SU-DHL-6 (cell line): ENCODE measurements at regions not wholly inside any gene's neighbourhood (a gene's known extent, or its start where the extent isn't known, plus 50 kb on each side); places are given as distances from the start of the nearest gene placed in this dataset.

ENCODE experiments used
- H2AFZ ChIP-seq: fragments of 200-600 bp; sonication (generic); 2 replicates; pipeline ENCODE4 v1.6.1; 2014; ENCODE audit warnings: low read depth, mild to moderate bottlenecking, moderate library complexity, mixed read lengths, antibody characterized with exemption, low read length; ENCODE audit not compliant: severe bottlenecking
- H3F3A ChIP-seq: fragments of 200-600 bp; shearing (Covaris generic); 2 replicates; pipeline ENCODE4 v1.6.0; 2016; ENCODE audit warnings: antibody characterized with exemption, mild to moderate bottlenecking; ENCODE audit not compliant: insufficient read depth
- H3K27ac ChIP-seq: fragments of 200-600 bp; sonication (generic); 2 replicates; pipeline ENCODE4 v1.5.1; 2016; ENCODE audit warnings: low read depth, mild to moderate bottlenecking, low read length, moderate library complexity, mixed read lengths
- H3K27me3 ChIP-seq: fragments of 200-600 bp; sonication (generic), shearing (Covaris generic); 2 replicates; pipeline ENCODE4 v1.6.0; 2014; ENCODE audit warnings: mild to moderate bottlenecking, low read length
- H3K36me3 ChIP-seq: fragments of 200-600 bp; sonication (generic); 2 replicates; pipeline ENCODE4 v1.6.1; 2014; ENCODE audit warnings: mild to moderate bottlenecking, low read length, mixed read lengths
- H3K4me2 ChIP-seq: fragments of 300-600, 200-600 bp; shearing (Covaris generic), sonication (generic); 2 replicates; pipeline ENCODE4 v1.6.0; 2014; ENCODE audit warnings: low read length, low read depth, mild to moderate bottlenecking; ENCODE audit not compliant: poor library complexity, severe bottlenecking
- H3K4me3 ChIP-seq: fragments of 200-600 bp; sonication (generic); 2 replicates; pipeline ENCODE4 v1.5.1; 2014; ENCODE audit warnings: antibody characterized with exemption, low read length, mild to moderate bottlenecking, mixed read lengths; ENCODE audit not compliant: insufficient read depth, poor library complexity, severe bottlenecking
- H3K79me2 ChIP-seq: fragments of 200-600 bp; sonication (generic); 2 replicates; pipeline ENCODE4 v1.6.1; 2014; ENCODE audit warnings: mild to moderate bottlenecking, low read length, moderate library complexity; ENCODE audit not compliant: insufficient read depth
- H3K9ac ChIP-seq: fragments of 200-600 bp; sonication (generic); 2 replicates; pipeline ENCODE4 v1.7.0; 2014; ENCODE audit warnings: mild to moderate bottlenecking, low read length
- H3K9me2 ChIP-seq: fragments of 200-600 bp; sonication (generic); replicated peaks from 2 replicates; pipeline ENCODE4 v1.6.1; 2014; ENCODE audit warnings: low read length; ENCODE audit not compliant: insufficient read depth
- H3K9me3 ChIP-seq: fragments of 200-600 bp; sonication (generic); 2 replicates; pipeline ENCODE4 v1.6.1; 2014; ENCODE audit warnings: low read length, mixed read lengths; ENCODE audit not compliant: insufficient read depth
- H4K20me1 ChIP-seq: fragments of 200-600 bp; sonication (generic); 2 replicates; pipeline ENCODE4 v1.6.1; 2014; ENCODE audit warnings: low read depth, mild to moderate bottlenecking, antibody characterized with exemption, low read length, moderate library complexity, mixed read lengths
- EZH2phosphoT487 ChIP-seq: fragments of 200-600 bp; sonication (generic), shearing (Covaris generic); conservative IDR thresholded peaks from 2 replicates; pipeline ENCODE4 v1.6.1; 2018; ENCODE audit warnings: mild to moderate bottlenecking, antibody characterized with exemption, low read length, moderate library complexity, mixed read lengths
- TF ChIP-seq, protein P1 (sequence below): fragments of 200-600 bp; sonication (generic); IDR thresholded peaks from one replicate; pipeline ENCODE4 v1.5.1; 2017; ENCODE audit warnings: antibody characterized with exemption, mild to moderate bottlenecking, low read length, moderate library complexity; ENCODE audit not compliant: insufficient read depth, poor library complexity, severe bottlenecking

- Histone ChIP-seq H3F3A (no peaks in the 10 kb centered on the region), H3K9ac (no peak overlapping the region), H3K27ac (no peak overlapping the region), H2AFZ (no peak overlapping the region), H3K36me3 (no peaks in the 10 kb centered on the region), H4K20me1 (no peaks in the 10 kb centered on the region), H3K9me2 (no peaks in the 10 kb centered on the region), H3K4me2 (no peak overlapping the region), H3K9me3 (no peaks in the 10 kb centered on the region), H3K4me3 (no peak overlapping the region), H3K79me2 (no peaks in the 10 kb centered on the region), H3K27me3 (no peaks in the 10 kb centered on the region)
- TF ChIP-seq, protein P1, sequence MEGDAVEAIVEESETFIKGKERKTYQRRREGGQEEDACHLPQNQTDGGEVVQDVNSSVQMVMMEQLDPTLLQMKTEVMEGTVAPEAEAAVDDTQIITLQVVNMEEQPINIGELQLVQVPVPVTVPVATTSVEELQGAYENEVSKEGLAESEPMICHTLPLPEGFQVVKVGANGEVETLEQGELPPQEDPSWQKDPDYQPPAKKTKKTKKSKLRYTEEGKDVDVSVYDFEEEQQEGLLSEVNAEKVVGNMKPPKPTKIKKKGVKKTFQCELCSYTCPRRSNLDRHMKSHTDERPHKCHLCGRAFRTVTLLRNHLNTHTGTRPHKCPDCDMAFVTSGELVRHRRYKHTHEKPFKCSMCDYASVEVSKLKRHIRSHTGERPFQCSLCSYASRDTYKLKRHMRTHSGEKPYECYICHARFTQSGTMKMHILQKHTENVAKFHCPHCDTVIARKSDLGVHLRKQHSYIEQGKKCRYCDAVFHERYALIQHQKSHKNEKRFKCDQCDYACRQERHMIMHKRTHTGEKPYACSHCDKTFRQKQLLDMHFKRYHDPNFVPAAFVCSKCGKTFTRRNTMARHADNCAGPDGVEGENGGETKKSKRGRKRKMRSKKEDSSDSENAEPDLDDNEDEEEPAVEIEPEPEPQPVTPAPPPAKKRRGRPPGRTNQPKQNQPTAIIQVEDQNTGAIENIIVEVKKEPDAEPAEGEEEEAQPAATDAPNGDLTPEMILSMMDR = no peak
- no peak for TF ChIP-seq EZH2phosphoT487
Measured at GRCh38 chr4:53895137-53895536, 169.3 kb downstream of the CHIC2 start.

DNA sequence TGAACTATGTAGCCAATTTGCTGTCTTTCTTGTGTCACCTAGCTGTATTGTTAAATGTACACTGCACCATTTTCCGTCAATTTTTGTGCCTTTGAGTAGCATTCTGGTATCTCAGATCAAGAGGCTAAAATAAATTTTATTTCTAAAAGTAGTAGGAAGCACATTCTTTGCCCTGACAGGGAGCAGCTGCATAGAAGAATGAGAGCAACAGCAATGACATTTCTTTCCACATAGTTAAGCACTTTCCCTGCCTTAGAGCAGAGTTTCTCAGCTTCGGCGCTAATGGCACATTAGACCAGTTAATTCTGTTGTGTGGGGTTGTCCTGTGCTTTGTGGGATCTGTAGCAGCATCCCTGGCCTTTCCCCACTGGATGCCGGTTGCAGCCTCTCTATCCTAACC is 173.9 kb downstream of the CHIC2 start:
- Histone ChIP-seq H3K9me2 (no peaks in the 10 kb centered on the region), H3K36me3 (no peaks in the 10 kb centered on the region), H4K20me1 (no peaks in the 10 kb centered on the region), H3F3A (no peaks in the 10 kb centered on the region), H3K9me3 (no peaks in the 10 kb centered on the region), H3K27me3 (no peaks in the 10 kb centered on the region), H3K4me3 (no peak overlapping the region), H2AFZ (no peak overlapping the region), H3K4me2 (no peak overlapping the region), H3K27ac (no peak overlapping the region), H3K9ac (no peak overlapping the region), H3K79me2 (no peaks in the 10 kb centered on the region)
- TF ChIP-seq, protein P1 = no peak
- TF ChIP-seq EZH2phosphoT487 = no peak

GRCh38 chr4:53889326-53890055 is 174.9 kb downstream of the CHIC2 start:
- Histone ChIP-seq H3K79me2 (no peaks in the 10 kb centered on the region), H3K27ac (no peak overlapping the region), H4K20me1 (no peaks in the 10 kb centered on the region), H3K27me3 (no peaks in the 10 kb centered on the region), H3K36me3 (no peaks in the 10 kb centered on the region), H3K9me3 (no peaks in the 10 kb centered on the region), H3K4me3 (no peak overlapping the region), H3K9ac (no peak overlapping the region), H3F3A (no peaks in the 10 kb centered on the region), H3K9me2 (no peaks in the 10 kb centered on the region), H3K4me2 (no peak overlapping the region), H2AFZ (no peak overlapping the region)
- no peak for TF ChIP-seq EZH2phosphoT487
- TF ChIP-seq, protein P1 = no peak
